ENCODE measurements at regions not wholly inside any gene's neighbourhood (a gene's known extent, or its start where the extent isn't known, plus 50 kb on each side); places are given as distances from the start of the nearest gene placed in this dataset.
"Not testable (repeated sequence)": the region's sequence is repeated elsewhere in the genome, so short reads cannot be mapped to it uniquely, and the experiment has no call there.

GRCh38 chr4:72935462-72935861 lies 134.1 kb downstream of the COX18 start:
- no peak for DNase-seq (ENCODE audit: low spot score)
- no peaks in the 10 kb centered on the region for H3K4me1 ChIP-seq (ENCODE audit: insufficient read depth, low read length, poor library complexity, severe bottlenecking)
- TF ChIP-seq CTCF (conservative IDR thresholded peaks at IDR 0.05; ENCODE audit: low read depth, low read length) (no peak), EZH2 (IDR thresholded peaks at IDR 0.05; ENCODE audit: borderline replicate concordance, low read depth, low read length, poor library complexity, severe bottlenecking) (no peak)
- no peaks in the 10 kb centered on the region for H3K9me3 ChIP-seq (ENCODE audit: low read depth, low read length, poor library complexity, severe bottlenecking)
- POLR2A ChIA-PET (ENCODE audit: low non-redundant PET): no interaction called here
- no peak overlapping the region for H3K4me3 ChIP-seq (ENCODE audit: low read depth, low read length, poor library complexity, severe bottlenecking)
- BruUV-seq (replicated peaks): no TSS peak
- intact Hi-C loops (cut with micrococcal nuclease; ENCODE audit: unreplicated experiment): no loop called here
- no peak overlapping the region for H3K27ac ChIP-seq (ENCODE audit: low read depth, low read length, poor library complexity, severe bottlenecking)
- no peaks in the 10 kb centered on the region for H3K36me3 ChIP-seq (ENCODE audit: insufficient read depth, low read length, poor library complexity, severe bottlenecking)
- no peaks in the 10 kb centered on the region for H3K27me3 ChIP-seq (replicated peaks; ENCODE audit: insufficient read depth, low read depth, low read length, poor library complexity)
- CTCF ChIA-PET: no interaction called here

GRCh38 chr4:72933029-72933428 lies 136.5 kb downstream of the COX18 start:
- ChIA-PET POLR2A (ENCODE audit: low non-redundant PET) (no interaction called here), CTCF (no interaction called here)
- Histone ChIP-seq H3K36me3 (ENCODE audit: insufficient read depth, low read length, poor library complexity, severe bottlenecking) (no peaks in the 10 kb centered on the region), H3K27me3 (replicated peaks; ENCODE audit: insufficient read depth, low read depth, low read length, poor library complexity) (no peaks in the 10 kb centered on the region), H3K4me3 (ENCODE audit: low read depth, low read length, poor library complexity, severe bottlenecking) (no peak overlapping the region), H3K27ac (ENCODE audit: low read depth, low read length, poor library complexity, severe bottlenecking) (no peak overlapping the region), H3K4me1 (ENCODE audit: insufficient read depth, low read length, poor library complexity, severe bottlenecking) (no peaks in the 10 kb centered on the region), H3K9me3 (ENCODE audit: low read depth, low read length, poor library complexity, severe bottlenecking) (no peaks in the 10 kb centered on the region)
- DNase-seq (ENCODE audit: low spot score): no peak
- intact Hi-C loops (cut with micrococcal nuclease; ENCODE audit: unreplicated experiment): no loop called here
- no TSS peak for BruUV-seq (replicated peaks)
- TF ChIP-seq EZH2 (IDR thresholded peaks at IDR 0.05; ENCODE audit: borderline replicate concordance, low read depth, low read length, poor library complexity, severe bottlenecking) (no peak), CTCF (conservative IDR thresholded peaks at IDR 0.05; ENCODE audit: low read depth, low read length) (no peak)

GRCh38 chr4:72931346-72931745 lies 138.2 kb downstream of the COX18 start:
- no peaks in the 10 kb centered on the region for H3K27me3 ChIP-seq (replicated peaks; ENCODE audit: insufficient read depth, low read depth, low read length, poor library complexity)
- no peaks in the 10 kb centered on the region for H3K4me1 ChIP-seq (ENCODE audit: insufficient read depth, low read length, poor library complexity, severe bottlenecking)
- no peaks in the 10 kb centered on the region for H3K9me3 ChIP-seq (ENCODE audit: low read depth, low read length, poor library complexity, severe bottlenecking)
- ChIA-PET POLR2A (ENCODE audit: low non-redundant PET) (no interaction called here), CTCF (no interaction called here)
- TF ChIP-seq CTCF (conservative IDR thresholded peaks at IDR 0.05; ENCODE audit: low read depth, low read length) (no peak), EZH2 (IDR thresholded peaks at IDR 0.05; ENCODE audit: borderline replicate concordance, low read depth, low read length, poor library complexity, severe bottlenecking) (no peak)
- BruUV-seq (replicated peaks): no TSS peak
- DNase-seq (ENCODE audit: low spot score): no peak
- H3K4me3 ChIP-seq (ENCODE audit: low read depth, low read length, poor library complexity, severe bottlenecking): no peak overlapping the region
- H3K36me3 ChIP-seq (ENCODE audit: insufficient read depth, low read length, poor library complexity, severe bottlenecking): no peaks in the 10 kb centered on the region
- no peak overlapping the region for H3K27ac ChIP-seq (ENCODE audit: low read depth, low read length, poor library complexity, severe bottlenecking)
- intact Hi-C loops (cut with micrococcal nuclease; ENCODE audit: unreplicated experiment): no loop called here

GRCh38 chr4:72929596-72930274 lies 139.8 kb downstream of the COX18 start:
- POLR2A ChIA-PET (ENCODE audit: low non-redundant PET); DNase-seq (ENCODE audit: low spot score); intact Hi-C loops (cut with micrococcal nuclease; ENCODE audit: unreplicated experiment); BruUV-seq (replicated peaks); H3K4me1 ChIP-seq (ENCODE audit: insufficient read depth, low read length, poor library complexity, severe bottlenecking); H3K27me3 ChIP-seq (replicated peaks; ENCODE audit: insufficient read depth, low read depth, low read length, poor library complexity); H3K9me3 ChIP-seq (ENCODE audit: low read depth, low read length, poor library complexity, severe bottlenecking); CTCF ChIA-PET; H3K4me3 ChIP-seq (ENCODE audit: low read depth, low read length, poor library complexity, severe bottlenecking); H3K36me3 ChIP-seq (ENCODE audit: insufficient read depth, low read length, poor library complexity, severe bottlenecking); H3K27ac ChIP-seq (ENCODE audit: low read depth, low read length, poor library complexity, severe bottlenecking): not testable (repeated sequence)
